SK-N-SH (cell line): ENCODE measurements at regions not wholly inside any gene's neighbourhood (a gene's known extent, or its start where the extent isn't known, plus 50 kb on each side); places are given as distances from the start of the nearest gene placed in this dataset.

Source experiments
- CTCF ChIP-seq: fragments of 200-600 bp; sonication (generic); IDR thresholded peaks from 2 replicates; pipeline ENCODE4 v1.6.1; 2017; ENCODE audit warnings: antibody characterized with exemption, mild to moderate bottlenecking, moderate library complexity
- POLR2AphosphoS5 ChIP-seq: IDR thresholded peaks from 2 replicates; pipeline ENCODE4 v1.6.1; 2012; ENCODE audit warnings: low read depth, low read length

GRCh38 chr20:52787962-52788361 is 184.2 kb upstream of the TSHZ2 start:
- TF ChIP-seq CTCF (no peak), POLR2AphosphoS5 (no peak)
